IMR-90 (cell line): ENCODE measurements at regions not wholly inside any gene's neighbourhood (a gene's known extent, or its start where the extent isn't known, plus 50 kb on each side); places are given as distances from the start of the nearest gene placed in this dataset.

Source experiments
- ATAC-seq: fragments of 200-7000 bp; cut with Tn5 transposase; 2 replicates; pipeline ENCODE4 v1.9.1; 2020; ENCODE audit warnings: low read depth, mild to moderate bottlenecking, moderate library complexity
- BruUV-seq: library from RNA; stranded (reverse); fragments of 400-500 nt; replicated peaks from 2 replicates; lab custom pipeline; 2021; lab: Mats Ljungman, UMichigan
- CTCF ChIA-PET: fragments of 300-600 bp; formaldehyde crosslinking; extraction: SDS; loops from one replicate; lab custom pipeline; 2021; ENCODE audit warnings: antibody characterized with exemption; lab: Yijun Ruan, JAX
- POLR2A ChIA-PET: fragments of 300-600 bp; sonication (Branson Sonifier 250); formaldehyde crosslinking; loops from one replicate; lab custom pipeline; 2022; ENCODE audit warnings: antibody characterized with exemption; ENCODE audit not compliant: unreplicated experiment; lab: Charles Lee
- DNase-seq: peaks from one replicate; pipeline ENCODE4 v3.0.0; 2013
- H2AFZ ChIP-seq: replicated peaks from 2 replicates; pipeline ENCODE3; 2013; ENCODE audit warnings: low read length, mild to moderate bottlenecking; ENCODE audit not compliant: poor library complexity
- H2AK5ac ChIP-seq: 2 replicates; pipeline ENCODE4 v1.6.1; 2013; ENCODE audit warnings: low read depth, low read length, inconsistent platforms
- H2AK9ac ChIP-seq: replicated peaks from 2 replicates; pipeline ENCODE3; 2013; ENCODE audit warnings: mild to moderate bottlenecking, low read depth, low read length, moderate library complexity; ENCODE audit not compliant: poor library complexity
- H2BK120ac ChIP-seq: 2 replicates; pipeline ENCODE4 v1.6.1; 2013; ENCODE audit warnings: low read depth, low read length, inconsistent platforms
- H2BK15ac ChIP-seq: 3 replicates; pipeline ENCODE4 v1.6.1; 2013; ENCODE audit warnings: low read depth, low read length, inconsistent platforms
- H2BK20ac ChIP-seq: 2 replicates; pipeline ENCODE4 v1.6.1; 2013; ENCODE audit warnings: low read depth, mild to moderate bottlenecking, inconsistent platforms, low read length, moderate library complexity
- H2BK5ac ChIP-seq: 2 replicates; pipeline ENCODE4 v1.6.1; 2013; ENCODE audit warnings: mild to moderate bottlenecking, low read depth, low read length, inconsistent platforms; ENCODE audit not compliant: poor library complexity, severe bottlenecking
- H3K14ac ChIP-seq: replicated peaks from 2 replicates; pipeline ENCODE4 v1.6.1; 2013; ENCODE audit warnings: low read depth, low read length, inconsistent platforms
- H3K18ac ChIP-seq: 2 replicates; pipeline ENCODE4 v1.6.1; 2013; ENCODE audit warnings: low read depth, low read length, control low read depth
- H3K23ac ChIP-seq: 2 replicates; pipeline ENCODE4 v1.6.1; 2013; ENCODE audit warnings: low read depth, low read length, inconsistent platforms
- H3K27ac ChIP-seq: 2 replicates; pipeline ENCODE4 v1.5.1; 2013; ENCODE audit warnings: mild to moderate bottlenecking, control low read depth, low read length; ENCODE audit not compliant: insufficient read depth
- H3K27me3 ChIP-seq: 2 replicates; pipeline ENCODE4 v1.6.1; 2013; ENCODE audit warnings: low read length; ENCODE audit not compliant: control insufficient read depth, insufficient read depth
- H3K36me3 ChIP-seq: 2 replicates; pipeline ENCODE4 v1.6.1; 2013; ENCODE audit warnings: low read length, mixed read lengths; ENCODE audit not compliant: control insufficient read depth, insufficient read depth
- H3K4ac ChIP-seq: 2 replicates; pipeline ENCODE4 v1.6.1; 2013; ENCODE audit warnings: low read depth, low read length, inconsistent platforms
- H3K4me1 ChIP-seq: 2 replicates; pipeline ENCODE4 v1.6.1; 2013; ENCODE audit warnings: low read length, mixed read lengths; ENCODE audit not compliant: control insufficient read depth, insufficient read depth
- H3K4me2 ChIP-seq: 2 replicates; pipeline ENCODE4 v1.6.1; 2013; ENCODE audit warnings: low read depth, mild to moderate bottlenecking, control low read depth, low read length, moderate library complexity
- H3K4me3 ChIP-seq: 2 replicates; pipeline ENCODE4 v1.5.1; 2013; ENCODE audit warnings: low read depth, mild to moderate bottlenecking, control low read depth, low read length, moderate library complexity; ENCODE audit not compliant: insufficient read depth
- H3K56ac ChIP-seq: 2 replicates; pipeline ENCODE4 v1.6.1; 2013; ENCODE audit warnings: low read length, inconsistent platforms; ENCODE audit not compliant: insufficient read depth; ENCODE audit errors: extremely low read depth
- H3K79me1 ChIP-seq, 2 experiments: 2 replicates each; pipeline ENCODE4 v1.6.1; 2013; ENCODE audit warnings: low read length in 2 of 2, inconsistent platforms in 1 of 2, low read depth in 1 of 2
- H3K9ac ChIP-seq: 2 replicates; pipeline ENCODE4 v1.6.1; 2013; ENCODE audit warnings: low read depth, low read length, control low read depth
- H3K9me1 ChIP-seq: 2 replicates; pipeline ENCODE4 v1.6.1; 2013; ENCODE audit warnings: low read length, inconsistent platforms; ENCODE audit not compliant: insufficient read depth
- H3K9me3 ChIP-seq: 2 replicates; pipeline ENCODE4 v1.6.1; 2013; ENCODE audit warnings: low read length; ENCODE audit not compliant: control insufficient read depth, insufficient read depth
- H4K20me1 ChIP-seq: 2 replicates; pipeline ENCODE4 v1.6.1; 2013; ENCODE audit warnings: low read length, inconsistent platforms; ENCODE audit not compliant: insufficient read depth
- H4K5ac ChIP-seq: 2 replicates; pipeline ENCODE4 v1.6.1; 2013; ENCODE audit warnings: mild to moderate bottlenecking, low read depth, low read length, control low read depth
- H4K8ac ChIP-seq, 2 experiments: 2 replicates each; pipeline ENCODE4 v1.6.1; 2013; ENCODE audit warnings: low read depth in 2 of 2, low read length in 2 of 2, control low read depth in 1 of 2, inconsistent platforms in 1 of 2
- H4K91ac ChIP-seq: 2 replicates; pipeline ENCODE4 v1.6.1; 2013; ENCODE audit warnings: low read depth, low read length, inconsistent platforms; ENCODE audit not compliant: insufficient read depth
- BHLHE40 ChIP-seq: fragments of 150-350 bp; IDR thresholded peaks from 2 replicates; pipeline ENCODE4 v1.6.1; 2016; ENCODE audit warnings: mild to moderate bottlenecking, low read depth, low read length
- MAFK ChIP-seq: IDR thresholded peaks from 2 replicates; pipeline ENCODE4 v1.6.1; 2012; ENCODE audit warnings: low read depth, low read length, improper control_type of control experiment
- MAZ ChIP-seq: IDR thresholded peaks from 2 replicates; pipeline ENCODE4 v1.6.1; 2012; ENCODE audit warnings: low read depth, mild to moderate bottlenecking, low read length, improper control_type of control experiment, moderate library complexity, borderline replicate concordance
- RFX5 ChIP-seq: IDR thresholded peaks from 2 replicates; pipeline ENCODE4 v1.8.0; 2012; ENCODE audit warnings: low read depth, mild to moderate bottlenecking, low read length, moderate library complexity
- SMC3 ChIP-seq: fragments of 150-350 bp; IDR thresholded peaks from 2 replicates; pipeline ENCODE4 v1.6.1; 2016; ENCODE audit warnings: low read depth, mild to moderate bottlenecking, antibody characterized with exemption, low read length, moderate library complexity
- WGBS, 2 experiments: methylation state at CpG; one replicate each; pipeline versions ENCODE4 v1.1.5 to v1.1.7; 2013; ENCODE audit warnings: missing lambda C conversion rate in 2 of 2; ENCODE audit not compliant: insufficient read length in 1 of 2; ENCODE audit errors: extremely low coverage in 2 of 2; 5-methylcytosine and 5-hydroxymethylcytosine counted together
- dilution Hi-C: fragments of 300-500 bp; cut with HindIII; formaldehyde crosslinking; loops from one replicate; pipeline ENCODE4 v1.14.3; 2018; ENCODE audit warnings: low sequenced_read_pairs; ENCODE audit not compliant: unreplicated experiment
- in situ Hi-C: fragments of 300-500 bp; cut with MboI; formaldehyde crosslinking; loops from 3 replicates; pipeline ENCODE4 v1.14.3; 2019; ENCODE audit warnings: low sequenced_read_pairs, inconsistent platforms, mixed read lengths
- intact Hi-C: fragments of 100-400 bp; cut with micrococcal nuclease; formaldehyde crosslinking; loops from 2 replicates; pipeline ENCODE4 v1.10.0; 2022

DNA sequence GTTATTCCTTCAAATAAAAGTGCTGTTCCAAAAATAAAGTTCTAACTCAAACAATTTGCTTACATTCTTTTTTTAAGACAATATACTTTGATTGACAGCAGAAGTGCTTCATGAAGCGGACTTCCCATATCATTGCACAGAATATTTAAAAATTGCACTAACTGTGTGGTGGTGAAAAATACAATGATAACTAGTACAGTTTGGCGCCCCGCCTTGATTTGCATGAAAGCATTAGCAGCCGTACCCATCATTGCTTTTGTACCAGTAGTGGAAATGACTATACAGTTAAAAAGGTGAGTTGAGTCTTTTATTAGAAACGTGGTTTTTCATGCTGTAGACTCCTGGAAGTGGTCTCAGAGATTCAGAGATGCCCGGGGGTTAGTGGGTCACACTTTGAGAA lies 69.5 kb upstream of the MAP3K1 start:
- Histone ChIP-seq H3K56ac (no peak overlapping the region), H3K18ac (no peak overlapping the region), H2AFZ (no peak overlapping the region), H3K4me2 (no peak overlapping the region), H4K91ac (no peak overlapping the region), H3K14ac (no peak overlapping the region), H3K9me1 (no peaks in the 10 kb centered on the region), H3K27me3 (no peaks in the 10 kb centered on the region; the same call in 1 of the 2 replicates), H3K4me1 (no peaks in the 10 kb centered on the region), H3K4me3 (no peak overlapping the region), H3K79me1 (no peaks in the 10 kb centered on the region), H2BK5ac (no peak overlapping the region), H3K9me3 (no peaks in the 10 kb centered on the region), H3K36me3 (no peaks in the 10 kb centered on the region), H3K27ac (no peak overlapping the region), H2BK20ac (no peak overlapping the region), H2AK5ac (no peak overlapping the region), H3K4ac (no peak overlapping the region), H4K20me1 (no peaks in the 10 kb centered on the region), H3K9ac (no peak overlapping the region), H2AK9ac (no peak overlapping the region), H4K8ac (no peak overlapping the region), H2BK120ac (no peak overlapping the region), H2BK15ac (no peak overlapping the region), H3K23ac (no peak overlapping the region), H4K5ac (no peak overlapping the region)
- no TSS peak for BruUV-seq
- POLR2A ChIA-PET: no interaction called here
- no CpG with 5 or more reads among the region's 6 CpGs for WGBS, 2 experiments
- CTCF ChIA-PET: no interaction called here
- no peak for ATAC-seq
- in situ Hi-C loops (no loop called here), dilution Hi-C loops (no loop called here), intact Hi-C loops (no loop called here)
- DNase-seq: no peak
- TF ChIP-seq SMC3 (no peak), RFX5 (no peak), MAFK (no peak), MAZ (no peak), BHLHE40 (no peak)
